Choroid plexus epithelial cell (primary cell): ENCODE measurements at regions not wholly inside any gene's neighbourhood (a gene's known extent, or its start where the extent isn't known, plus 50 kb on each side); places are given as distances from the start of the nearest gene placed in this dataset.
A peak's percentile ranks its signal among the peaks of the same experiment; 100 is the strongest.

Source experiments
- DNase-seq: peaks from one replicate; pipeline ENCODE4 v3.0.0-alpha.2; 2010; ENCODE audit warnings: low read depth
- H3K4me3 ChIP-seq: 2 replicates; pipeline ENCODE4 v1.5.1; 2011; ENCODE audit warnings: low read depth, mild to moderate bottlenecking, control low read depth, low read length, moderate library complexity
- CTCF ChIP-seq: conservative IDR thresholded peaks from 2 replicates; pipeline ENCODE4 v1.5.1; 2011; ENCODE audit warnings: low read depth, mild to moderate bottlenecking, control low read depth, inconsistent platforms, low read length, moderate library complexity

DNA sequence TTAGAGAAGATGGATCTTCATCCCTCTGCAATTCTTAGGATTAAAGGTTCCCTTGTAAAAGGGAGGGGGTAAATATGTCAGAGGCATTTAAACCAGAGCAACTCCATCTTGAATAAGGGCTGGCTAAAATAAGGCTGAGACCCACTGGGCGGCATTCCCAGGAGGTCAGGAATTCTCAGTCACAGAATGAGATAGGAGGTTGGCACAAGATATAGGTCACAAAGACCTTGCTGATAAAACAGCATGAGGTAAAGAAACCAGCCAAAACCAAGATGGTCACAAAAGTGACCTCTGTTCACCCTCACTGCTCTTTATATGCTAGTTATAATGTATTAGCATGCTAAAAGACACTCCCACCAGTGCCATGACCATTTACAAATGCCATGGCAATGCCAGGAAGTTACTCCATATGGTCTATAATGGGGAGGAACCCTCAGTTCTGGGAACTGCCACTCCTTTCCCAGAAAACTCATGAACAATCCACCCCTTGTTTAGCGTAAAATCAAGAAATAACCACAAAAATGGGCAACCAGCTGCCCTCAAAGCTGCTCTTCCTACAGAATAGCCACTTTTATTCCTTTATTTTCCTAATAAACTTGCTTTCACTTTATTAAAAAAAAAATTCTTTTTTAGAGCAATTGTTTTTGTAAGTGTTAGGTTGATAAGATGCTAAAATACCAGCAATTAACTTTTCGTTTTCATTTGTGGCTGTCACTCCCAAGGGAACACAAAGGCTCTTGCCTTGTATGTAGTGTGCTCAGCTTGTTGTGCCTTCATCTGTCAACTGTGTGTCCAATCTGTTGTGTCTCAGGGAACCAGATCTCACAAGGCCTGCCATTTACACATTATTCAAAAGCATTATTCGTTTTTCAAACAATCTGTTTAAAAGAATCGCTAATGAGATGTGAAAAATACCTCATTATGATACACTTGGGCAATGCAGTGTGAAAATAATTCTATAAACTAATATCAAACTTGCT, 205.2 kb upstream of the RGPD4 start:
- DNase-seq: no peak
- H3K4me3 ChIP-seq: no peak overlapping the region
- no peak for TF ChIP-seq CTCF

- H3K4me3 ChIP-seq: no peak overlapping the region
- no peak for TF ChIP-seq CTCF
- DNase-seq: no peak
These were observed 203.9 kb upstream of the RGPD4 start for GRCh38 chr2:107622741-107623310.

GRCh38 chr2:107625982-107626381, 200.7 kb upstream of the RGPD4 start:
- H3K4me3 ChIP-seq: no peak overlapping the region
- no peak for TF ChIP-seq CTCF
- DNase-seq: no peak

DNA sequence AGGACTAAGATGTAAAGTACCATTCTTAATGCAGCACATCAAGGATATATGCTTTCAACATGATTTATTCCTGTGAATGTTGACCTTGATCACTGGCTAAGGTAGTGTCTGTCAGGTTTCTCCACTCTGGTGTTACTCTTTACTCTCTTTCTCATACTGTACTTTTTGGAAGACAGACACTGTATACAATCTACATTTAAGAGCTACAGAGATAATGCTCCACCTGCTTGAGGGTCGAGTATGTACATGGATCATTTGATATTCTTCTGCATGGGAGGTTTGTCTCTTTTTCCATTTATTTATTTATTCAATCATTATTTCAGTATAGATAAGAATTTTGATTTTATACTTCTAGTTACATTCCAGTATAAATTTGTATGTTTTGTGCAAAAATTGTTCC, 199.5 kb upstream of the RGPD4 start:
- DNase-seq: no peak
- no peak for TF ChIP-seq CTCF
- no peak overlapping the region for H3K4me3 ChIP-seq

DNA sequence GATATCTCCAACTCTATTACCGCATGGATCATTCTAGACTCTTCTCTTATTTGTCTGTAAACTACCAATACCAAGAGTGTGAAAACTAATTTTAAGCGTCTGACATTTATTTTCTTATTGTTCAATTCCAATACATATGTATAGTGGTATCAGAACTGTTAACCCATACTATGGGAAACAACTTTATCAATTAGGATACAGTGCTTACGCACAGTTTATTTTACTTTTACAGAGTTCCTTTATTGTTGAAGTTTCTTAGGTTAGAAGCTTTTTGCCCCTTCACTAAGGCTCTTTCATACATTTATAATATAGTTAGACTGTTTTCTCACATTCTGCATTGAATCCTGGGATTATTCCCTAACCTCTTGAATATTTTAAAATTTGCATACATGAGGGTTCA, 198.8 kb upstream of the RGPD4 start:
- no peak for DNase-seq
- no peak for TF ChIP-seq CTCF
- H3K4me3 ChIP-seq: no peak overlapping the region

DNA sequence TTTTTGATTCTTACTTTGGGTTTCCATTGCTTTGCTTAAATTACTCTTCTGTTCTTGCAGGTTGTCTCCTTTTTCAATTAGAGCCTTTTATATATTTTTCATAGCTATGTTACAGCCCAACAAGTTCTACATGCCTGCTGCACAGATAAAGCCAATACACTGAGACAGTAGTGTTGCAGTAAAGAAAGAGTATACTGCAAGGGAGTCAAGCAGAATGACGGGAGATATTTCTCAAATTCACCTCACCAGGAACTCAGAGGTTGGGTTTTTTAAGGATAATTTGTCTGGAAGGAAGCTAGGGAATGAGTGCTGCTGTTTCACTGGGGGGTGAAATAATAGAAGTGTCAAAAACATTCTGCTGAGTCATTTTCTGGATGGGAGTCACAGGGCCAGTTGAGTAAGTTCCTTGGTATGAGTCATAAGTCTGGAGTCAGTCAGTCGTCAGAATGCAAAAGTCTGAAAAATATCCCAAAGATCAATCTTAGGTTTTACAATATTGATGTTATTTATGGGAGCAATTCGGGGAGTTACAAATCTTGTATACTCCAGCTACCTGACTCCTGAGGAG, 193.0 kb upstream of the RGPD4 start:
- peak; percentile 92 for DNase-seq
- no peak overlapping the region for H3K4me3 ChIP-seq
- no peak for TF ChIP-seq CTCF
